ENCODE measurements at regions not wholly inside any gene's neighbourhood (a gene's known extent, or its start where the extent isn't known, plus 50 kb on each side); places are given as distances from the start of the nearest gene placed in this dataset.

- no peak for TF ChIP-seq CTCF (IDR thresholded peaks at IDR 0.05)
- TF ChIP-seq POLR2A (IDR thresholded peaks at IDR 0.05) = no peak
Measured at GRCh38 chr12:75704208-75704607, 192.8 kb upstream of the KRR1 start.
